NCI-H2196 treated with DMSO at 0.1 percent for 48 hours (cell line): ENCODE measurements at regions not wholly inside any gene's neighbourhood (a gene's known extent, or its start where the extent isn't known, plus 50 kb on each side); places are given as distances from the start of the nearest gene placed in this dataset.
"Not testable (repeated sequence)": the region's sequence is repeated elsewhere in the genome, so short reads cannot be mapped to it uniquely, and the experiment has no call there.

Experiments
- DNase-seq: peaks from one replicate; lab custom pipeline; 2025; ENCODE audit not compliant: unreplicated experiment; lab: John Stamatoyannopoulos, UW

- DNase-seq, result no peak
These were observed 180.5 kb downstream of the ZFP64 start for GRCh38 chr20:52011093-52011492.

GRCh38 chr20:52010541-52010940 lies 181.0 kb downstream of the ZFP64 start:
- DNase-seq, result no peak

- no peak for DNase-seq
These were observed 182.7 kb downstream of the ZFP64 start for GRCh38 chr20:52008874-52009273.

GRCh38 chr20:52004715-52005114 lies 186.9 kb downstream of the ZFP64 start:
- no peak for DNase-seq

GRCh38 chr20:52004018-52004417 lies 187.6 kb downstream of the ZFP64 start:
- DNase-seq, result no peak

- DNase-seq, result no peak
These were observed 188.2 kb downstream of the ZFP64 start for GRCh38 chr20:52003415-52003814.

- no peak for DNase-seq
These were observed 189.4 kb downstream of the ZFP64 start for GRCh38 chr20:52001999-52002666.

- DNase-seq, result not testable (repeated sequence)
These were observed 194.2 kb downstream of the ZFP64 start for GRCh38 chr20:51997281-51997936.

GRCh38 chr20:51995551-51995951 lies 193.2 kb upstream of the SALL4 start:
- DNase-seq, result no peak

GRCh38 chr20:51994751-51995417 lies 192.6 kb upstream of the SALL4 start:
- no peak for DNase-seq

GRCh38 chr20:51987812-51988211 lies 185.5 kb upstream of the SALL4 start:
- DNase-seq, result no peak

- DNase-seq, result no peak
These were observed 182.7 kb upstream of the SALL4 start for GRCh38 chr20:51985013-51985415.

GRCh38 chr20:51980277-51980676 lies 178.0 kb upstream of the SALL4 start:
- no peak for DNase-seq

- no peak for DNase-seq
These were observed 176.9 kb upstream of the SALL4 start for GRCh38 chr20:51979226-51979625.

GRCh38 chr20:51978070-51978501 lies 175.8 kb upstream of the SALL4 start:
- DNase-seq, result no peak

GRCh38 chr20:51972056-51972455 lies 169.7 kb upstream of the SALL4 start:
- DNase-seq, result no peak

- no peak for DNase-seq
These were observed 168.5 kb upstream of the SALL4 start for GRCh38 chr20:51970858-51971257.

- no peak for DNase-seq
These were observed 166.9 kb upstream of the SALL4 start for GRCh38 chr20:51969191-51969590.

- DNase-seq, result no peak
These were observed 165.8 kb upstream of the SALL4 start for GRCh38 chr20:51968151-51968550.

GRCh38 chr20:51966296-51966971 lies 164.1 kb upstream of the SALL4 start:
- peak; percentile 12 for DNase-seq

- DNase-seq, result no peak
These were observed 159.8 kb upstream of the SALL4 start for GRCh38 chr20:51961964-51962761.
